ENCODE measurements at regions not wholly inside any gene's neighbourhood (a gene's known extent, or its start where the extent isn't known, plus 50 kb on each side); places are given as distances from the start of the nearest gene placed in this dataset.

DNA sequence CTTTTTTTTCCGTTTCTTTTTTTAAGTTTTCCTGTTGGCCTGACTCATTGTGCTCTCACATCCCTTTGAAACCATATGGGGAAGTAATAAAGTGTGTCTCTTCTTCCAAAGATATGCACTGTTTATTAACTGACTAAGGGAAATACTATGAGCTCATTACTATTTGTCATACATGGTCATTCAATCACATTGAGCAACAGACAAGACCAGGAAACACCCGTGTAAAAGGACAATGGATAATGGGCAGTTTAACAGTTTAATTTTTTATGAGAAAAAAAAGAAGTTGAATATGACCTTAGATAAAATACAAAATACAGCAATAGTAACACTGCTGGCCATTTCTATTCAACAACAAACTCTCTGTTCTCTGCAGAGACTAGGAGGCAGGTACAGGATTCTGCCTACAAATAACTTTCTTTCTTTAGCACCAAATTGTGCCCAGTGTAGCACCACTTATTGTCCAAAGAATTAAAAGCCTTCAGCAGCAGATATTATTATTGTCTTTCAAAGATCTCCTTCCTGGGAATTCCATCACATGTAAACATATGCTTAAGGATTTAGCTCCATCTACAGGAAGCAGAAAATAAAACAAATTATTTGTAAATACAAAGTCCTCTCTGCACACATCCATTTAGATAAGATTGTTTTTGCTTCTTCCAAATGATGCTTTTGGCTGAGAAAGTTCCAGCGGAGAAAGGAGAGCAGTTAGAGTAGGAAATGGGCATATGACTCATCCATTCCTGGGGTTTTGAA lies 55.0 kb upstream of the AKR1E2 start:
- ChIA-PET POLR2A (interaction anchor here (1.0 to 1.3 kb wide), 7 partner anchors 10 to 995 kb away, joined by 3 to 9 read pairs (median 4); partner anchors contain the start of gene KLF6), CTCF (interaction anchor here (0.6 to 3.4 kb wide), 20 partner anchors 10 to 1578 kb away, joined by 3 to 39 read pairs (median 4); partner anchors contain the start of gene KLF6)
- TSS peak; percentile 72 for BruUV-seq (replicated peaks)
- intact Hi-C loops (cut with micrococcal nuclease) = loop anchor here (1.0 to 10.0 kb wide), 22 partner anchors 9 to 1676 kb away; partner anchors contain the start of gene KLF6
- H3K9ac ChIP-seq (replicated peaks; ENCODE audit: extremely low read depth, insufficient read depth, low read length) = peak overlapping the region; percentile 95
- H3K36me3 ChIP-seq (ENCODE audit: control insufficient read depth in 2 of 2, extremely low read depth in 1 of 2, insufficient read depth in 2 of 2, low read length in 2 of 2) = no peaks in the 10 kb centered on the region
- dilution Hi-C loops (cut with MboI; ENCODE audit: extremely low pct_ligation_motif_present, low sequenced_read_pairs) = no loop called here
- H3K27ac ChIP-seq (ENCODE audit: insufficient read depth, low read depth, low read length) = peak overlapping the region; percentile 100
- peaks cover 5% of the 10 kb centered on the region for H3K79me2 ChIP-seq (ENCODE audit: control insufficient read depth, insufficient read depth, low read length)
- H3K9me3 ChIP-seq (replicated peaks; ENCODE audit: control insufficient read depth, insufficient read depth, low read length) = no peaks in the 10 kb centered on the region
- H3K9me1 ChIP-seq (replicated peaks; ENCODE audit: control insufficient read depth, extremely low read depth, insufficient read depth, low read length) = no peaks in the 10 kb centered on the region
- peak overlapping the region; percentile 73 for H3K4me2 ChIP-seq (ENCODE audit: insufficient read depth, low read length)
- peak; percentile 97 for DNase-seq (ENCODE audit: low read depth, low spot score)
- peak; percentile 64 for FAIRE-seq
- no peaks in the 10 kb centered on the region for H3K27me3 ChIP-seq (ENCODE audit: control insufficient read depth in 2 of 2, insufficient read depth in 2 of 2, low read length in 2 of 2)
- H3K4me1 ChIP-seq (ENCODE audit: control insufficient read depth, extremely low read depth, insufficient read depth, low read length) = peaks cover 77% of the 10 kb centered on the region
- H3K4me3 ChIP-seq (replicated peaks in 1 of 3; ENCODE audit: insufficient read depth in 1 of 3, low read depth in 1 of 3, low read length in 3 of 3) = peak overlapping the region in 1 of 3 experiments; percentile 12
- H2AFZ ChIP-seq (ENCODE audit: low read depth, low read length) = no peak overlapping the region
- H4K20me1 ChIP-seq (replicated peaks; ENCODE audit: control insufficient read depth, extremely low read depth, insufficient read depth, low read length) = no peaks in the 10 kb centered on the region
- TF ChIP-seq, protein P1, sequence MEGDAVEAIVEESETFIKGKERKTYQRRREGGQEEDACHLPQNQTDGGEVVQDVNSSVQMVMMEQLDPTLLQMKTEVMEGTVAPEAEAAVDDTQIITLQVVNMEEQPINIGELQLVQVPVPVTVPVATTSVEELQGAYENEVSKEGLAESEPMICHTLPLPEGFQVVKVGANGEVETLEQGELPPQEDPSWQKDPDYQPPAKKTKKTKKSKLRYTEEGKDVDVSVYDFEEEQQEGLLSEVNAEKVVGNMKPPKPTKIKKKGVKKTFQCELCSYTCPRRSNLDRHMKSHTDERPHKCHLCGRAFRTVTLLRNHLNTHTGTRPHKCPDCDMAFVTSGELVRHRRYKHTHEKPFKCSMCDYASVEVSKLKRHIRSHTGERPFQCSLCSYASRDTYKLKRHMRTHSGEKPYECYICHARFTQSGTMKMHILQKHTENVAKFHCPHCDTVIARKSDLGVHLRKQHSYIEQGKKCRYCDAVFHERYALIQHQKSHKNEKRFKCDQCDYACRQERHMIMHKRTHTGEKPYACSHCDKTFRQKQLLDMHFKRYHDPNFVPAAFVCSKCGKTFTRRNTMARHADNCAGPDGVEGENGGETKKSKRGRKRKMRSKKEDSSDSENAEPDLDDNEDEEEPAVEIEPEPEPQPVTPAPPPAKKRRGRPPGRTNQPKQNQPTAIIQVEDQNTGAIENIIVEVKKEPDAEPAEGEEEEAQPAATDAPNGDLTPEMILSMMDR (IDR thresholded peaks at IDR 0.05; ENCODE audit: extremely low read depth in 1 of 2, insufficient read depth in 1 of 2, low read depth in 1 of 2, low read length in 2 of 2) = no peak
- TF ChIP-seq POLR2AphosphoS5 (IDR thresholded peaks at IDR 0.05; ENCODE audit: insufficient read depth, low read depth, low read length) (peak; percentile 75), EZH2 (IDR thresholded peaks at IDR 0.05; ENCODE audit: borderline replicate concordance, low read depth, low read length, severe bottlenecking) (no peak), POLR2A (IDR thresholded peaks at IDR 0.05; ENCODE audit: low read depth, low read length) (peak; percentile 47), MYC (IDR thresholded peaks at IDR 0.05; ENCODE audit: low read depth, low read length) (no peak), GATA2 (IDR thresholded peaks at IDR 0.05; ENCODE audit: insufficient read depth, insufficient read length, low read depth, low read length) (peak; percentile 81), JUN (IDR thresholded peaks at IDR 0.05; ENCODE audit: borderline replicate concordance, insufficient read depth, insufficient read length, low read depth) (peak; percentile 100), FOS (IDR thresholded peaks at IDR 0.05; ENCODE audit: borderline replicate concordance, insufficient read depth, low read length) (peak; percentile 99)
- TF ChIP-seq, protein P2, sequence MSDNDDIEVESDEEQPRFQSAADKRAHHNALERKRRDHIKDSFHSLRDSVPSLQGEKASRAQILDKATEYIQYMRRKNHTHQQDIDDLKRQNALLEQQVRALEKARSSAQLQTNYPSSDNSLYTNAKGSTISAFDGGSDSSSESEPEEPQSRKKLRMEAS (IDR thresholded peaks at IDR 0.05; ENCODE audit: insufficient read depth, insufficient read length) = no peak
